ENCODE measurements at regions not wholly inside any gene's neighbourhood (a gene's known extent, or its start where the extent isn't known, plus 50 kb on each side); places are given as distances from the start of the nearest gene placed in this dataset.
"Not testable (repeated sequence)": the region's sequence is repeated elsewhere in the genome, so short reads cannot be mapped to it uniquely, and the experiment has no call there.

DNA sequence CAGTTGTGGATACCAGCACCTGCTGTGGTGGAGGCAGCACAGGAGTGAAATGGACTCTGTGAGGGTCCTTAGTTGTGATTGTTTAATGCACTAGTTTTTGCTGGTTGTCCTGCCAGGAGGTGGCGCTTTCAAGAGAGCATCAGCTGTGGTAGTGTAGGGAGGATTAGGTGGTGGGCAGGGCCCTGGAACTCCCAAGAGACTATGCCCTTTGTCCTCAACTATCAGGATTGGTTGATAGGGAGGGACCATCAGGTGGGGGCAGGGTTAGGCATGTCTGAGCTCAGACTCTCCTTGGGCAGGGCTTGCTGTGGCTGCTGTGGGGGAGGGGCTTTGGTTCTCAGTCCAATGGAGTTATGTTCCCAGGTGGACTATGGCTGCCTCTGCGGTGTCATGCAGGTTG is 121.9 kb downstream of the RRAGB start:
- TF ChIP-seq, protein P1, sequence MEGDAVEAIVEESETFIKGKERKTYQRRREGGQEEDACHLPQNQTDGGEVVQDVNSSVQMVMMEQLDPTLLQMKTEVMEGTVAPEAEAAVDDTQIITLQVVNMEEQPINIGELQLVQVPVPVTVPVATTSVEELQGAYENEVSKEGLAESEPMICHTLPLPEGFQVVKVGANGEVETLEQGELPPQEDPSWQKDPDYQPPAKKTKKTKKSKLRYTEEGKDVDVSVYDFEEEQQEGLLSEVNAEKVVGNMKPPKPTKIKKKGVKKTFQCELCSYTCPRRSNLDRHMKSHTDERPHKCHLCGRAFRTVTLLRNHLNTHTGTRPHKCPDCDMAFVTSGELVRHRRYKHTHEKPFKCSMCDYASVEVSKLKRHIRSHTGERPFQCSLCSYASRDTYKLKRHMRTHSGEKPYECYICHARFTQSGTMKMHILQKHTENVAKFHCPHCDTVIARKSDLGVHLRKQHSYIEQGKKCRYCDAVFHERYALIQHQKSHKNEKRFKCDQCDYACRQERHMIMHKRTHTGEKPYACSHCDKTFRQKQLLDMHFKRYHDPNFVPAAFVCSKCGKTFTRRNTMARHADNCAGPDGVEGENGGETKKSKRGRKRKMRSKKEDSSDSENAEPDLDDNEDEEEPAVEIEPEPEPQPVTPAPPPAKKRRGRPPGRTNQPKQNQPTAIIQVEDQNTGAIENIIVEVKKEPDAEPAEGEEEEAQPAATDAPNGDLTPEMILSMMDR (IDR thresholded peaks at IDR 0.05), result no peak
- no peak for DNase-seq
- H3K4me1 ChIP-seq (ENCODE audit: control insufficient read depth in 1 of 2, insufficient read depth in 2 of 2, low read length in 2 of 2), result no peaks in the 10 kb centered on the region
- H3K27me3 ChIP-seq (ENCODE audit: control insufficient read depth in 2 of 2, insufficient read depth in 2 of 2, low read length in 2 of 2), result no peaks in the 10 kb centered on the region
- no peak overlapping the region for H3K27ac ChIP-seq (ENCODE audit: low read depth in 1 of 2, low read length in 2 of 2)
- no CpG with 5 or more reads among the region's 2 CpGs for WGBS (ENCODE audit: insufficient coverage)
- no peak overlapping the region for H3K4me3 Mint-ChIP-seq
- intact Hi-C loops (cut with micrococcal nuclease), result no loop called here
- H3K9ac ChIP-seq (ENCODE audit: insufficient read depth, low read length, poor library complexity, severe bottlenecking), result no peak overlapping the region
- no peaks in the 10 kb centered on the region for H3K4me1 Mint-ChIP-seq
- H2AFZ ChIP-seq (ENCODE audit: insufficient read depth, low read depth, low read length, poor library complexity, severe bottlenecking), result no peak overlapping the region
- no peaks in the 10 kb centered on the region for H3K36me3 ChIP-seq (replicated peaks in 1 of 2; ENCODE audit: control insufficient read depth in 1 of 2, insufficient read depth in 2 of 2, low read length in 2 of 2)
- no peaks in the 10 kb centered on the region for H4K20me1 ChIP-seq (ENCODE audit: insufficient read depth, low read length)
- no peaks in the 10 kb centered on the region for H3K36me3 Mint-ChIP-seq
- no peaks in the 10 kb centered on the region for H3K79me2 ChIP-seq (ENCODE audit: insufficient read depth, low read length)
- no peak overlapping the region for H3K4me2 ChIP-seq (replicated peaks; ENCODE audit: extremely low read depth, low read length, poor library complexity, severe bottlenecking)
- peaks cover 0 to 6% (median 3%) of the 10 kb centered on the region in 3 donors for H3K27me3 Mint-ChIP-seq (ENCODE audit: low read depth in 3 of 3)
- H3K4me3 ChIP-seq (replicated peaks in 1 of 3; ENCODE audit: low read depth in 2 of 3, low read length in 3 of 3), result no peak overlapping the region
- H3K9me3 ChIP-seq (replicated peaks in 1 of 2; ENCODE audit: control insufficient read depth in 1 of 2, insufficient read depth in 1 of 2, low read length in 2 of 2), result no peaks in the 10 kb centered on the region
- H3K9me3 Mint-ChIP-seq, result peaks cover 0 to 10% (median 7%) of the 10 kb centered on the region in 7 donors
- no peak overlapping the region for H3K27ac Mint-ChIP-seq

DNA sequence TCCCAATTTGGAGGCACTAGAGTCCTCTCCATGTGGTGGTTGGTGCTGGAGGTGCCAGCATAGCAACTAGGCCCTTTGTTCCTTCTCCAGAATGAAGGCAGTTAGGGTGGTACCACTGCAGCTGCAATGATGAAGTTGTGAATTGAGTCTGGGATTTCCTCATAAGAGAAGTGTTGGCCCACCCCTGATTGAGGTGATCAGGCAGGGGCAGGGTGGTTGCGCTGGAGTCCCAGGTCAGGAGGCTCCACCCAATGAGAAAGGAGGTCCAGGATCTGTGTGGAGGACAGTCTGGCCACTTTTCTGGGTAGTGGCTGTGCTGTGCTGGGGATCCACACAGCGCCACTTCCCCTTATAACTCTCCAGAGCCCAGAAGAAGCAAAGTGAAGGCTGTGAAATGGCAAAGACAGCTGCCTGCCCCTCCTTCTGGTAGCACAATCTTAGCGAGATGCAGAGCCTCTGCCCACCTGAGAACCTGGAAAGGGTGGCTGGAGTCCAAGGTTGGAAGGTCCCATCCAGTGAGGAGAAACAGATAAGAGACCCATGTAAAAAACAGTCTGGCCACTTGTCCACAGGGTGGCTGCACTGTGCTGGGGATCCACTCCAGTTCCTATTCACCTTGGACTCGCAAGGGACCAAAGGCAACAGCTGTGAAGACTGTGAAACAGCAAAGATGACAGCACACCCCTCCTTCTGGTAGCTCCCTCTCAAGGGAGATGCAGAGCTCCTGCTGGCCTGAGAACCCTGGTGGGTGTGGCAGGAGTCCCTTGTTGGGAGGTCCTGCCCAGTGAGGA is 124.6 kb downstream of the RRAGB start:
- intact Hi-C loops (cut with micrococcal nuclease), result no loop called here
- H3K4me3 Mint-ChIP-seq, result no peak overlapping the region
- Histone ChIP-seq H3K27me3 (ENCODE audit: control insufficient read depth in 2 of 2, insufficient read depth in 2 of 2, low read length in 2 of 2) (no peaks in the 10 kb centered on the region), H4K20me1 (ENCODE audit: insufficient read depth, low read length) (no peaks in the 10 kb centered on the region), H3K36me3 (replicated peaks in 1 of 2; ENCODE audit: control insufficient read depth in 1 of 2, insufficient read depth in 2 of 2, low read length in 2 of 2) (no peaks in the 10 kb centered on the region), H3K27ac (ENCODE audit: low read depth in 1 of 2, low read length in 2 of 2) (no peak overlapping the region), H3K4me3 (replicated peaks in 1 of 3; ENCODE audit: low read depth in 2 of 3, low read length in 3 of 3) (no peak overlapping the region), H3K4me2 (replicated peaks; ENCODE audit: extremely low read depth, low read length, poor library complexity, severe bottlenecking) (no peak overlapping the region), H3K79me2 (ENCODE audit: insufficient read depth, low read length) (no peaks in the 10 kb centered on the region), H3K9ac (ENCODE audit: insufficient read depth, low read length, poor library complexity, severe bottlenecking) (no peak overlapping the region), H3K9me3 (replicated peaks in 1 of 2; ENCODE audit: control insufficient read depth in 1 of 2, insufficient read depth in 1 of 2, low read length in 2 of 2) (no peaks in the 10 kb centered on the region), H3K4me1 (ENCODE audit: control insufficient read depth in 1 of 2, insufficient read depth in 2 of 2, low read length in 2 of 2) (no peaks in the 10 kb centered on the region), H2AFZ (ENCODE audit: insufficient read depth, low read depth, low read length, poor library complexity, severe bottlenecking) (no peak overlapping the region)
- no peaks in the 10 kb centered on the region for H3K36me3 Mint-ChIP-seq
- no CpG with 5 or more reads among the region's 4 CpGs for WGBS (ENCODE audit: insufficient coverage)
- peaks cover 0 to 10% (median 6%) of the 10 kb centered on the region in 7 donors for H3K9me3 Mint-ChIP-seq
- peaks cover 0 to 6% (median 2%) of the 10 kb centered on the region in 3 donors for H3K27me3 Mint-ChIP-seq (ENCODE audit: low read depth in 3 of 3)
- no peak for DNase-seq
- TF ChIP-seq, protein P1 (IDR thresholded peaks at IDR 0.05), result no peak
- H3K4me1 Mint-ChIP-seq, result no peaks in the 10 kb centered on the region
- no peak overlapping the region for H3K27ac Mint-ChIP-seq

DNA sequence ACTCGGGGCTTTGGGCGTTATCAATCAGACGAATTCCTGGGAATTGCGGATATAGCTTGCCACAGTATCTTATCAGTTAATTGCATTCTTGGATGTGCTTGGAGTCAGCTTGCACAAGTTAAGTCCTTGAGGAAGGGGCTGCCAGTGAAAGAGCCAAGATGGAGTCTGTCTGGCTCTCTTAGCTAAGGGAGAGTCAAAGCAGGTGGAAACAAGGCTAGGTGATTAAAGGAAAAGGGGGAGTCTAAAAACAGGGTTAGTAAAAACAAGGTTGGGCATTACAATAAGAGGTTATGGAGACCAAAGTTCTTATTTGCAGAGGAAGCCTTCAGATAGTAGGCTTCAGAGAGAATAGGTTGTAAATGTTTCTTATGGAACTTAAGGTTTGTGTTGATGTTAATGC is 149.2 kb downstream of the RRAGB start:
- H3K27ac Mint-ChIP-seq; H3K9ac ChIP-seq (ENCODE audit: insufficient read depth, low read length, poor library complexity, severe bottlenecking); H3K27me3 ChIP-seq (ENCODE audit: control insufficient read depth in 2 of 2, insufficient read depth in 2 of 2, low read length in 2 of 2); H4K20me1 ChIP-seq (ENCODE audit: insufficient read depth, low read length); DNase-seq; intact Hi-C loops (cut with micrococcal nuclease); H3K4me1 Mint-ChIP-seq; H3K27me3 Mint-ChIP-seq (ENCODE audit: low read depth in 3 of 3); H3K36me3 ChIP-seq (replicated peaks in 1 of 2; ENCODE audit: control insufficient read depth in 1 of 2, insufficient read depth in 2 of 2, low read length in 2 of 2); H2AFZ ChIP-seq (ENCODE audit: insufficient read depth, low read depth, low read length, poor library complexity, severe bottlenecking); H3K27ac ChIP-seq (ENCODE audit: low read depth in 1 of 2, low read length in 2 of 2); H3K79me2 ChIP-seq (ENCODE audit: insufficient read depth, low read length); H3K36me3 Mint-ChIP-seq; H3K4me3 ChIP-seq (replicated peaks in 1 of 3; ENCODE audit: low read depth in 2 of 3, low read length in 3 of 3); H3K4me2 ChIP-seq (replicated peaks; ENCODE audit: extremely low read depth, low read length, poor library complexity, severe bottlenecking); H3K9me3 Mint-ChIP-seq; H3K4me1 ChIP-seq (ENCODE audit: control insufficient read depth in 1 of 2, insufficient read depth in 2 of 2, low read length in 2 of 2); H3K9me3 ChIP-seq (replicated peaks in 1 of 2; ENCODE audit: control insufficient read depth in 1 of 2, insufficient read depth in 1 of 2, low read length in 2 of 2); H3K4me3 Mint-ChIP-seq: not testable (repeated sequence)
- whole genome bisulfite sequencing (ENCODE audit: insufficient coverage), result 100% methylated on average over 2 of the region's 4 CpGs

Measured in CD14-positive monocyte (primary cell).